ENCODE measurements at regions not wholly inside any gene's neighbourhood (a gene's known extent, or its start where the extent isn't known, plus 50 kb on each side); places are given as distances from the start of the nearest gene placed in this dataset.

DNA sequence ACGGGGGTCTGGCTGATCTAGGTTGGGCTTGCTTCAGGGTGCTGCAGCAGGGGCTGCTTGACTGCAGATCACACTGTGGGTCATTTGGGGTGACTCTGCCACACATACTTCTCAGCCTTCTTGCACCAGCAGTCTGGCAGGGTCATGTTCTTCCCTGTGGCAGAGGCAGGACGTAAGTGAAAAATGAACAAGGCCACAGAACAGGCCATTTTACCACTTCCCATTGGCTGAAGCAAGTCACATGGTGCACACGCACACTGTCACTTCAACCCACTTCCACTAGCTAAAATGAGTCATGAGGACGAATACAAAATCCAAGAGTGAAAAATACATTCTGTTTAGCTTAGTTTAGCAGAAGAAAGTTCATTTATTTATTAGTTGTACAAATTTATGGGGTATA, 168.6 kb upstream of the GGTLC1 start:
- no peak overlapping the region for H2AFZ ChIP-seq (ENCODE audit: low read length)
- no peak for DNase-seq (ENCODE audit: low read depth in 2 of 2)
- no peak overlapping the region for H3K4me3 ChIP-seq (replicated peaks in 1 of 4; ENCODE audit: control extremely low read depth in 1 of 4, insufficient read depth in 1 of 4, low read depth in 3 of 4, low read length in 4 of 4)
- H3K79me2 ChIP-seq (ENCODE audit: control insufficient read depth, insufficient read depth, low read length), result no peaks in the 10 kb centered on the region
- H3K9ac ChIP-seq (ENCODE audit: insufficient read depth, low read length), result no peak overlapping the region
- no peaks in the 10 kb centered on the region for H3K9me3 ChIP-seq (ENCODE audit: control insufficient read depth, insufficient read depth, low read depth, low read length)
- no peaks in the 10 kb centered on the region for H4K20me1 ChIP-seq (ENCODE audit: control insufficient read depth, extremely low read depth, insufficient read depth, low read length)
- TF ChIP-seq EZH2 (IDR thresholded peaks at IDR 0.05; ENCODE audit: low read length, missing control alignments), result no peak
- TF ChIP-seq, protein P1, sequence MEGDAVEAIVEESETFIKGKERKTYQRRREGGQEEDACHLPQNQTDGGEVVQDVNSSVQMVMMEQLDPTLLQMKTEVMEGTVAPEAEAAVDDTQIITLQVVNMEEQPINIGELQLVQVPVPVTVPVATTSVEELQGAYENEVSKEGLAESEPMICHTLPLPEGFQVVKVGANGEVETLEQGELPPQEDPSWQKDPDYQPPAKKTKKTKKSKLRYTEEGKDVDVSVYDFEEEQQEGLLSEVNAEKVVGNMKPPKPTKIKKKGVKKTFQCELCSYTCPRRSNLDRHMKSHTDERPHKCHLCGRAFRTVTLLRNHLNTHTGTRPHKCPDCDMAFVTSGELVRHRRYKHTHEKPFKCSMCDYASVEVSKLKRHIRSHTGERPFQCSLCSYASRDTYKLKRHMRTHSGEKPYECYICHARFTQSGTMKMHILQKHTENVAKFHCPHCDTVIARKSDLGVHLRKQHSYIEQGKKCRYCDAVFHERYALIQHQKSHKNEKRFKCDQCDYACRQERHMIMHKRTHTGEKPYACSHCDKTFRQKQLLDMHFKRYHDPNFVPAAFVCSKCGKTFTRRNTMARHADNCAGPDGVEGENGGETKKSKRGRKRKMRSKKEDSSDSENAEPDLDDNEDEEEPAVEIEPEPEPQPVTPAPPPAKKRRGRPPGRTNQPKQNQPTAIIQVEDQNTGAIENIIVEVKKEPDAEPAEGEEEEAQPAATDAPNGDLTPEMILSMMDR (conservative IDR thresholded peaks at IDR 0.05 in 1 of 2, IDR thresholded peaks at IDR 0.05 in 1 of 2; ENCODE audit: low read depth in 1 of 2, low read length in 2 of 2), result no peak
- no peak overlapping the region for H3K4me2 ChIP-seq (ENCODE audit: extremely low read depth, insufficient read depth, low read length)
- no peaks in the 10 kb centered on the region for H3K36me3 ChIP-seq (ENCODE audit: control insufficient read depth, insufficient read depth, low read length)
- H3K27me3 ChIP-seq (ENCODE audit: control insufficient read depth, insufficient read depth, low read length), result no peaks in the 10 kb centered on the region
- no peak overlapping the region for H3K27ac ChIP-seq (ENCODE audit: insufficient read depth, low read length)
- H3K4me1 ChIP-seq (ENCODE audit: control insufficient read depth, extremely low read depth, insufficient read depth, low read length), result no peaks in the 10 kb centered on the region

- Histone ChIP-seq H3K79me2 (ENCODE audit: control insufficient read depth, insufficient read depth, low read length) (no peaks in the 10 kb centered on the region), H2AFZ (ENCODE audit: low read length) (no peak overlapping the region), H3K36me3 (ENCODE audit: control insufficient read depth, insufficient read depth, low read length) (no peaks in the 10 kb centered on the region), H3K4me1 (ENCODE audit: control insufficient read depth, extremely low read depth, insufficient read depth, low read length) (no peaks in the 10 kb centered on the region), H3K9ac (ENCODE audit: insufficient read depth, low read length) (no peak overlapping the region), H3K4me3 (replicated peaks in 1 of 4; ENCODE audit: control extremely low read depth in 1 of 4, insufficient read depth in 1 of 4, low read depth in 3 of 4, low read length in 4 of 4) (no peak overlapping the region), H3K4me2 (ENCODE audit: extremely low read depth, insufficient read depth, low read length) (no peak overlapping the region), H3K27ac (ENCODE audit: insufficient read depth, low read length) (no peak overlapping the region), H3K9me3 (ENCODE audit: control insufficient read depth, insufficient read depth, low read depth, low read length) (no peaks in the 10 kb centered on the region), H4K20me1 (ENCODE audit: control insufficient read depth, extremely low read depth, insufficient read depth, low read length) (no peaks in the 10 kb centered on the region), H3K27me3 (ENCODE audit: control insufficient read depth, insufficient read depth, low read length) (no peaks in the 10 kb centered on the region)
- TF ChIP-seq, protein P1 (conservative IDR thresholded peaks at IDR 0.05 in 1 of 2, IDR thresholded peaks at IDR 0.05 in 1 of 2; ENCODE audit: low read depth in 1 of 2, low read length in 2 of 2), result no peak
- TF ChIP-seq EZH2 (IDR thresholded peaks at IDR 0.05; ENCODE audit: low read length, missing control alignments), result no peak
- DNase-seq (ENCODE audit: low read depth in 2 of 2), result no peak
These were observed 164.8 kb upstream of the GGTLC1 start for GRCh38 chr20:24153101-24154040.

- TF ChIP-seq, protein P1 (conservative IDR thresholded peaks at IDR 0.05 in 1 of 2, IDR thresholded peaks at IDR 0.05 in 1 of 2; ENCODE audit: low read depth in 1 of 2, low read length in 2 of 2), result no peak
- Histone ChIP-seq H3K4me1 (ENCODE audit: control insufficient read depth, extremely low read depth, insufficient read depth, low read length) (no peaks in the 10 kb centered on the region), H3K79me2 (ENCODE audit: control insufficient read depth, insufficient read depth, low read length) (no peaks in the 10 kb centered on the region), H3K9ac (ENCODE audit: insufficient read depth, low read length) (no peak overlapping the region), H3K4me3 (replicated peaks in 1 of 4; ENCODE audit: control extremely low read depth in 1 of 4, insufficient read depth in 1 of 4, low read depth in 3 of 4, low read length in 4 of 4) (no peak overlapping the region), H2AFZ (ENCODE audit: low read length) (no peak overlapping the region), H3K4me2 (ENCODE audit: extremely low read depth, insufficient read depth, low read length) (no peak overlapping the region), H3K27ac (ENCODE audit: insufficient read depth, low read length) (no peak overlapping the region), H3K9me3 (ENCODE audit: control insufficient read depth, insufficient read depth, low read depth, low read length) (no peaks in the 10 kb centered on the region), H3K36me3 (ENCODE audit: control insufficient read depth, insufficient read depth, low read length) (no peaks in the 10 kb centered on the region), H3K27me3 (ENCODE audit: control insufficient read depth, insufficient read depth, low read length) (no peaks in the 10 kb centered on the region), H4K20me1 (ENCODE audit: control insufficient read depth, extremely low read depth, insufficient read depth, low read length) (no peaks in the 10 kb centered on the region)
- no peak for DNase-seq (ENCODE audit: low read depth in 2 of 2)
These were observed 163.2 kb upstream of the GGTLC1 start for GRCh38 chr20:24151621-24152294.
